ENCODE measurements at regions not wholly inside any gene's neighbourhood (a gene's known extent, or its start where the extent isn't known, plus 50 kb on each side); places are given as distances from the start of the nearest gene placed in this dataset.

- H2AFZ ChIP-seq (ENCODE audit: low read length), result no peak overlapping the region
- no peaks in the 10 kb centered on the region for H4K20me1 ChIP-seq (ENCODE audit: insufficient read depth, low read length)
- no peaks in the 10 kb centered on the region for H3K4me1 ChIP-seq (ENCODE audit: insufficient read depth, low read length, poor library complexity, severe bottlenecking)
- TF ChIP-seq EZH2phosphoT487 (IDR thresholded peaks at IDR 0.05; ENCODE audit: borderline replicate concordance, low read depth, low read length) (no peak), CTCF (conservative IDR thresholded peaks at IDR 0.05; ENCODE audit: low read length) (no peak)
- POLR2A ChIA-PET, result interaction anchor here (0.9 kb wide), 1 partner anchor 9 kb away, joined by 6 read pairs; no protein-coding TSS in a partner anchor
- H3K27ac ChIP-seq (ENCODE audit: low read depth, low read length, poor library complexity, severe bottlenecking), result no peak overlapping the region
- no peaks in the 10 kb centered on the region for H3K9me3 ChIP-seq (ENCODE audit: low read length)
- CTCF ChIA-PET (ENCODE audit: unreplicated experiment), result interaction anchor here (0.6 kb wide), 1 partner anchor 1500 kb away, joined by 3 read pairs; no protein-coding TSS in a partner anchor
- no peak for DNase-seq (ENCODE audit: low spot score)
- H3K4me3 ChIP-seq (ENCODE audit: low read depth, low read length, poor library complexity, severe bottlenecking), result no peak overlapping the region
- H3K79me2 ChIP-seq (ENCODE audit: insufficient read depth, low read depth, low read length), result no peaks in the 10 kb centered on the region
- no peak overlapping the region for H3K4me2 ChIP-seq (ENCODE audit: low read length)
- intact Hi-C loops (cut with micrococcal nuclease; ENCODE audit: unreplicated experiment), result no loop called here
- no TSS peak for BruUV-seq (replicated peaks)
- no peaks in the 10 kb centered on the region for H3K9me2 ChIP-seq (ENCODE audit: insufficient read depth, low read length)
- H3K36me3 ChIP-seq (ENCODE audit: insufficient read depth, low read length), result no peaks in the 10 kb centered on the region
Observed at GRCh38 chr5:89281211-89281610, 398.2 kb upstream of the MEF2C start.

GRCh38 chr5:89280103-89281037 is 397.4 kb upstream of the MEF2C start:
- no peak overlapping the region for H3K4me2 ChIP-seq (ENCODE audit: low read length)
- no peaks in the 10 kb centered on the region for H4K20me1 ChIP-seq (ENCODE audit: insufficient read depth, low read length)
- H3K4me3 ChIP-seq (ENCODE audit: low read depth, low read length, poor library complexity, severe bottlenecking), result no peak overlapping the region
- no peaks in the 10 kb centered on the region for H3K4me1 ChIP-seq (ENCODE audit: insufficient read depth, low read length, poor library complexity, severe bottlenecking)
- no TSS peak for BruUV-seq (replicated peaks)
- H2AFZ ChIP-seq (ENCODE audit: low read length), result no peak overlapping the region
- no peak overlapping the region for H3K27ac ChIP-seq (ENCODE audit: low read depth, low read length, poor library complexity, severe bottlenecking)
- TF ChIP-seq EZH2phosphoT487 (IDR thresholded peaks at IDR 0.05; ENCODE audit: borderline replicate concordance, low read depth, low read length), result no peak
- no peak for TF ChIP-seq CTCF (conservative IDR thresholded peaks at IDR 0.05; ENCODE audit: low read length)
- no peaks in the 10 kb centered on the region for H3K9me2 ChIP-seq (ENCODE audit: insufficient read depth, low read length)
- ChIA-PET CTCF (ENCODE audit: unreplicated experiment) (no interaction called here), POLR2A (no interaction called here)
- DNase-seq (ENCODE audit: low spot score), result no peak
- intact Hi-C loops (cut with micrococcal nuclease; ENCODE audit: unreplicated experiment), result no loop called here
- H3K9me3 ChIP-seq (ENCODE audit: low read length), result no peaks in the 10 kb centered on the region
- no peaks in the 10 kb centered on the region for H3K79me2 ChIP-seq (ENCODE audit: insufficient read depth, low read depth, low read length)
- H3K36me3 ChIP-seq (ENCODE audit: insufficient read depth, low read length), result no peaks in the 10 kb centered on the region

All from OCI-LY7 (cell line).